ENCODE measurements at regions not wholly inside any gene's neighbourhood (a gene's known extent, or its start where the extent isn't known, plus 50 kb on each side); places are given as distances from the start of the nearest gene placed in this dataset.

DNA sequence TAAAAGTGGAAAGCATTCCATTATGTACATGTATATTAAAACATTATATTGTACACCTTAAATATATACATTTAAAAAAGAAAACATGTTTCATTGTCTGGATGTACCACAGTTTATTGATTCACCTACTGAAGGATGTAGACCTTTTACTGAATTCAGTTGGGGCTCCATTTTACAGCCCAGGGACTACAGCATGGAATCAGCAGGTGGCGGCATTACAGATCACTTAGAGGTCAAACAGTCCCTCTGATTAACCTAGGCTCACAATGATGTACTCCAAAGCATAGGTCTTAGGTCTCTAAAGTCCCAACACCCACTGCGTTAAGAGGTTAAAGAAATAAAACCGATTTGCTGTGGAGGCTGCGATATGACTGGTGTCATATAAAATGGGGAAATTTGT, 490.9 kb downstream of the SHISA9 start:
- H3K36me3 ChIP-seq (ENCODE audit: control insufficient read depth, insufficient read depth, low read length): no peaks in the 10 kb centered on the region
- no peaks in the 10 kb centered on the region for H3K27me3 ChIP-seq (ENCODE audit: control insufficient read depth, insufficient read depth, low read length)
- H3K4me1 ChIP-seq: peaks cover 23% of the 10 kb centered on the region
- TF ChIP-seq, protein P1, sequence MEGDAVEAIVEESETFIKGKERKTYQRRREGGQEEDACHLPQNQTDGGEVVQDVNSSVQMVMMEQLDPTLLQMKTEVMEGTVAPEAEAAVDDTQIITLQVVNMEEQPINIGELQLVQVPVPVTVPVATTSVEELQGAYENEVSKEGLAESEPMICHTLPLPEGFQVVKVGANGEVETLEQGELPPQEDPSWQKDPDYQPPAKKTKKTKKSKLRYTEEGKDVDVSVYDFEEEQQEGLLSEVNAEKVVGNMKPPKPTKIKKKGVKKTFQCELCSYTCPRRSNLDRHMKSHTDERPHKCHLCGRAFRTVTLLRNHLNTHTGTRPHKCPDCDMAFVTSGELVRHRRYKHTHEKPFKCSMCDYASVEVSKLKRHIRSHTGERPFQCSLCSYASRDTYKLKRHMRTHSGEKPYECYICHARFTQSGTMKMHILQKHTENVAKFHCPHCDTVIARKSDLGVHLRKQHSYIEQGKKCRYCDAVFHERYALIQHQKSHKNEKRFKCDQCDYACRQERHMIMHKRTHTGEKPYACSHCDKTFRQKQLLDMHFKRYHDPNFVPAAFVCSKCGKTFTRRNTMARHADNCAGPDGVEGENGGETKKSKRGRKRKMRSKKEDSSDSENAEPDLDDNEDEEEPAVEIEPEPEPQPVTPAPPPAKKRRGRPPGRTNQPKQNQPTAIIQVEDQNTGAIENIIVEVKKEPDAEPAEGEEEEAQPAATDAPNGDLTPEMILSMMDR (IDR thresholded peaks at IDR 0.05): no peak
- no peaks in the 10 kb centered on the region for H3K9me3 ChIP-seq (ENCODE audit: control insufficient read depth, low read length)
- no peak overlapping the region for H3K4me2 ChIP-seq (ENCODE audit: low read length)
- no peaks in the 10 kb centered on the region for H3K79me2 ChIP-seq
- H2AFZ ChIP-seq: no peak overlapping the region
- no peak overlapping the region for H3K9ac ChIP-seq
- H3K4me3 ChIP-seq (ENCODE audit: low read depth, low read length): no peak overlapping the region
- no peak overlapping the region for H3K27ac ChIP-seq

DNA sequence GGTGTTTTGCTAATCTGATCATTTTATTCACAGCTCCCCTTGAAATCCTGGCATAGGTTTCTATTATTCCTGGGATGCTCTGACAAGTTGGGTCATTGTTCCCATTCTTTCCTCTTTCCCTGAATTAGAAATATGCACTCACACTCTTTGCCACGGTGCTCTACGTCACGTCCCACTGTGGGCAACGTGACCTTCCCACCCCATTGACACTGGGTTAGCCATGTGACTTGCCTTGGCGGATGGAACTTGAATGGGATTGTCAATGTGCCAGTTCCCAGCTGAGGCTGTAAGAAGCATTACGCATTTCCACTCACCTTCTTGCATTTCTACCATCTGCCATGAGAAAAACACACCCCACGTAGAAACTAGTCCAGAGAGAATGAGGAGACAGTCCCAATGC, 492.4 kb downstream of the SHISA9 start:
- H3K9ac ChIP-seq: no peak overlapping the region
- TF ChIP-seq, protein P1 (IDR thresholded peaks at IDR 0.05): no peak
- no peaks in the 10 kb centered on the region for H3K9me3 ChIP-seq (ENCODE audit: control insufficient read depth, low read length)
- H3K4me3 ChIP-seq (ENCODE audit: low read depth, low read length): no peak overlapping the region
- no peaks in the 10 kb centered on the region for H3K79me2 ChIP-seq
- no peak overlapping the region for H2AFZ ChIP-seq
- H3K4me1 ChIP-seq: peaks cover 23% of the 10 kb centered on the region
- no peak overlapping the region for H3K4me2 ChIP-seq (ENCODE audit: low read length)
- no peaks in the 10 kb centered on the region for H3K36me3 ChIP-seq (ENCODE audit: control insufficient read depth, insufficient read depth, low read length)
- H3K27ac ChIP-seq: no peak overlapping the region
- no peaks in the 10 kb centered on the region for H3K27me3 ChIP-seq (ENCODE audit: control insufficient read depth, insufficient read depth, low read length)

DNA sequence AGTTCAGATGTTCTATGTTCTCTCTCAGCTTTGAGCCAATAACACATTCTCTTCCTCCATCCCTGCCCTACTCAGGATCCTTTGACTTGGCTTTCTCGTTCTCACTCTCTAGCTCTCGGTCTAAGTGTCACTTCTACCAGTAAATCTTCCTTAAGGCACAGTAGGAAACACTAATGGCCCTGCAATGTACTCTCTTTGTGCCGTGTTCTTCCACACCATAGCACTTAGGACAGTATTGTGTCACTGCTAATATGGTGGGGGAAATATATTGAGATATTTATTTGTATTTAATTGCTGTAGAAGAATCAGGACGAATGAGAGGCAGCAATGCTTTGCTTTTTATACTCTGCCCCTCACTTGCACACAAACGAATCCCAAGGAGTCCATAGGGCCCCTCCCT, 493.1 kb downstream of the SHISA9 start:
- no peak overlapping the region for H3K4me2 ChIP-seq (ENCODE audit: low read length)
- TF ChIP-seq, protein P1 (IDR thresholded peaks at IDR 0.05): no peak

DNA sequence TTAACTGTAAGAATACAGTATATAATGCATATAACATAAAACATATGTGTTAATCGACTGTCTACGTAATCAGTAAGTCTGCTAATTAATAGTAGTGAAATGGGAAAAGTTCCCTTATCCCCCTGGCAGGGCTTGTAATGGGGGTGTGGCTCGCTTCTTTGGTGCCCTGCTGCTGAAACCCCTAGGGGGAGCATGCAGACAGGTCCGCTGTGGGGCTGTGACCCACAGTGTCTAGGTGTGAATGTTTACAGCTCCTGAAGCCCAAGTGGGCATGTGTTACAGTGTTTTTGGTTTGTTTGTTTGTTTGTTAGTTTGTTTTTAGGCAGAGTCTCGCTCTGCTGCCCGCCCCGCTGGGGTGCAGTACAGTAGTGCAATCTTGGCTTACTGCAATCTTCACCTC, 495.7 kb downstream of the SHISA9 start:
- Histone ChIP-seq H2AFZ (no peak overlapping the region), H3K9me3 (ENCODE audit: control insufficient read depth, low read length) (no peaks in the 10 kb centered on the region), H3K9ac (no peak overlapping the region), H3K27me3 (ENCODE audit: control insufficient read depth, insufficient read depth, low read length) (no peaks in the 10 kb centered on the region), H3K4me3 (ENCODE audit: low read depth, low read length) (no peak overlapping the region), H3K4me1 (peaks cover 4% of the 10 kb centered on the region), H3K79me2 (no peaks in the 10 kb centered on the region), H3K36me3 (ENCODE audit: control insufficient read depth, insufficient read depth, low read length) (no peaks in the 10 kb centered on the region), H3K27ac (no peak overlapping the region), H3K4me2 (ENCODE audit: low read length) (no peak overlapping the region)
- TF ChIP-seq, protein P1 (IDR thresholded peaks at IDR 0.05): no peak

More for the DNA sequence above, 493.1 kb downstream of the SHISA9 start:
- H3K9ac ChIP-seq: no peak overlapping the region
- H3K9me3 ChIP-seq (ENCODE audit: control insufficient read depth, low read length): no peaks in the 10 kb centered on the region
- no peak overlapping the region for H3K4me3 ChIP-seq (ENCODE audit: low read depth, low read length)
- H3K79me2 ChIP-seq: no peaks in the 10 kb centered on the region
- no peaks in the 10 kb centered on the region for H3K36me3 ChIP-seq (ENCODE audit: control insufficient read depth, insufficient read depth, low read length)
- H3K4me1 ChIP-seq: peaks cover 23% of the 10 kb centered on the region
- H3K27me3 ChIP-seq (ENCODE audit: control insufficient read depth, insufficient read depth, low read length): no peaks in the 10 kb centered on the region
- H3K27ac ChIP-seq: no peak overlapping the region
- H2AFZ ChIP-seq: no peak overlapping the region

DNA sequence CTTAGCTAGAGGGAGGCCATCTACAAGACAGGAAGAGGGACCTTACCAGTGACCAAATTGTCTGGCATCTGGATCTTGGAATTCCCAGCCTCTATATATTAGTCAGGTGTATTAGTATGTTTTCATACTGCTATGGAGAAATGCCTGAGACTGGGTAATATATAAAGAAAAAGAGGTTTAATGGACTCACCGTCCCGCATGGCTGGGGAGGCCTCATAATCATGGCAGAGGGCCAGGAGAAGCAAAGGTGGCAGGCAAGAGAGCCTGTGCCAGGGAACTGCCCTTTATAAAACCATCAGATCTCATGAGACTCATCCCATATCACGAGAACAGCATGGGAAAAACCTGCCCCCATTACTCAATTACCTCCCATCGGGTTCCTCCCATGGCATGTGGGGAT, 500.2 kb downstream of the SHISA9 start:
- Histone ChIP-seq H3K4me1 (no peaks in the 10 kb centered on the region), H3K27me3 (ENCODE audit: control insufficient read depth, insufficient read depth, low read length) (no peaks in the 10 kb centered on the region), H3K9me3 (ENCODE audit: control insufficient read depth, low read length) (no peaks in the 10 kb centered on the region), H3K4me2 (ENCODE audit: low read length) (no peak overlapping the region), H2AFZ (no peak overlapping the region), H3K9ac (no peak overlapping the region), H3K4me3 (ENCODE audit: low read depth, low read length) (no peak overlapping the region), H3K36me3 (ENCODE audit: control insufficient read depth, insufficient read depth, low read length) (no peaks in the 10 kb centered on the region), H3K27ac (no peak overlapping the region), H3K79me2 (no peaks in the 10 kb centered on the region)
- TF ChIP-seq, protein P1 (IDR thresholded peaks at IDR 0.05): no peak
